ENCODE measurements at regions not wholly inside any gene's neighbourhood (a gene's known extent, or its start where the extent isn't known, plus 50 kb on each side); places are given as distances from the start of the nearest gene placed in this dataset.
A peak's percentile ranks its signal among the peaks of the same experiment; 100 is the strongest.

- no peak for DNase-seq (ENCODE audit: low spot score)
These were observed 62.9 kb upstream of the XCR1 start for GRCh38 chr3:46090161-46090591.

- peak; percentile 29 for DNase-seq (ENCODE audit: low spot score)
These were observed 62.1 kb upstream of the XCR1 start for GRCh38 chr3:46089237-46090011.

- no peak for DNase-seq (ENCODE audit: low spot score)
These were observed 60.6 kb upstream of the XCR1 start for GRCh38 chr3:46087871-46088270.

GRCh38 chr3:46086986-46087385 is 59.7 kb upstream of the XCR1 start:
- no peak for DNase-seq (ENCODE audit: low spot score)

- DNase-seq (ENCODE audit: low spot score), result no peak
These were observed 58.8 kb upstream of the XCR1 start for GRCh38 chr3:46086083-46086437.

GRCh38 chr3:46085421-46086082 is 58.3 kb upstream of the XCR1 start:
- no peak for DNase-seq (ENCODE audit: low spot score)

- no peak for DNase-seq (ENCODE audit: low spot score)
These were observed 56.7 kb upstream of the XCR1 start for GRCh38 chr3:46083956-46084355.

- no peak for DNase-seq (ENCODE audit: low spot score)
These were observed 55.6 kb upstream of the XCR1 start for GRCh38 chr3:46082849-46083248.

- no peak for DNase-seq (ENCODE audit: low spot score)
These were observed 54.7 kb upstream of the XCR1 start for GRCh38 chr3:46082021-46082420.

GRCh38 chr3:46080969-46081345 is 53.7 kb upstream of the XCR1 start:
- DNase-seq (ENCODE audit: low spot score), result no peak

GRCh38 chr3:46080124-46080968 is 53.1 kb upstream of the XCR1 start:
- no peak for DNase-seq (ENCODE audit: low spot score)

- DNase-seq (ENCODE audit: low spot score), result peak; percentile 93
These were observed 51.6 kb upstream of the XCR1 start for GRCh38 chr3:46078712-46079400.
